HepG2 (cell line): ENCODE measurements at regions not wholly inside any gene's neighbourhood (a gene's known extent, or its start where the extent isn't known, plus 50 kb on each side); places are given as distances from the start of the nearest gene placed in this dataset.

Experiments
- ATAC-seq: fragments of 200-7000 bp; cut with Tn5 transposase; 3 replicates; pipeline ENCODE4 v1.9.1; 2020; ENCODE audit warnings: mild to moderate bottlenecking, moderate library complexity
- BruUV-seq: library from RNA; stranded (reverse); fragments of 400-500 nt; replicated peaks from 2 replicates; lab custom pipeline; 2021; lab: Mats Ljungman, UMichigan
- CTCF ChIA-PET: fragments of 300-600 bp; formaldehyde crosslinking; extraction: SDS; loops from one replicate; lab custom pipeline; 2021; ENCODE audit warnings: low total read pairs, inconsistent platforms, low intra/inter-chr PET ratio; lab: Yijun Ruan, JAX
- POLR2A ChIA-PET: fragments of 350-600 bp; sonication (Branson Sonifier 250); formaldehyde crosslinking; loops from one replicate; lab custom pipeline; 2020; ENCODE audit warnings: antibody characterized with exemption, inconsistent platforms; lab: Yijun Ruan, JAX
- DNase-seq: peaks from one replicate; pipeline ENCODE4 v3.0.0-alpha.2; 2015; ENCODE audit warnings: low spot score
- FAIRE-seq: peaks from 3 replicates; lab custom pipeline; 2011; peaks lifted over from hg19 to GRCh38; lab: Jason Lieb, UNC
- H2AFZ ChIP-seq: one replicate; pipeline ENCODE4 v1.6.1; 2011; ENCODE audit warnings: low read length, inconsistent platforms
- H3K27ac ChIP-seq: fragments of 300-600 bp; 3 replicates; pipeline ENCODE4 v1.8.0; 2011; ENCODE audit warnings: mixed run types, mild to moderate bottlenecking, mixed read lengths, low read length, inconsistent platforms; ENCODE audit not compliant: insufficient read depth; ENCODE audit errors: extremely low read length
- H3K27me3 ChIP-seq, 2 experiments: fragments of 200-600 bp in 1 of 2; 2 replicates in 1 of 2; 3 replicates in 1 of 2; pipeline versions ENCODE4 v1.6.0 to v1.8.0; 2011; ENCODE audit warnings: low read length in 2 of 2, mild to moderate bottlenecking in 2 of 2, moderate library complexity in 2 of 2, inconsistent platforms in 1 of 2; ENCODE audit not compliant: insufficient read depth in 2 of 2, control insufficient read depth in 1 of 2
- H3K36me3 ChIP-seq, 2 experiments: fragments of 200-600 bp in 1 of 2; replicated peaks in 1 of 2; 2 replicates in 1 of 2; 3 replicates in 1 of 2; pipeline versions ENCODE4 v1.5.1 to v1.8.0; 2011; ENCODE audit warnings: low read length in 2 of 2, inconsistent platforms in 1 of 2; ENCODE audit not compliant: insufficient read depth in 2 of 2, control insufficient read depth in 1 of 2
- H3K4me1 ChIP-seq: 2 replicates; pipeline ENCODE4 v1.5.1; 2012; ENCODE audit warnings: low read length, inconsistent platforms; ENCODE audit not compliant: insufficient read depth
- H3K4me2 ChIP-seq: 2 replicates; pipeline ENCODE4 v1.6.0; 2011; ENCODE audit warnings: low read depth, low read length, inconsistent platforms
- H3K4me3 ChIP-seq, 3 experiments: fragments of 200-600 bp in 1 of 3; sonication (generic), shearing (Covaris generic) in 1 of 3; replicated peaks in 1 of 3; 2 replicates each; pipeline ENCODE4 v1.5.1; 2011 to 2016; ENCODE audit warnings: low read length in 3 of 3, inconsistent platforms in 2 of 3, low read depth in 2 of 3, mild to moderate bottlenecking in 2 of 3, control low read depth in 1 of 3, mixed read lengths in 1 of 3; ENCODE audit not compliant: insufficient read depth in 1 of 3
- H3K79me2 ChIP-seq: one replicate; pipeline ENCODE4 v1.6.1; 2011; ENCODE audit warnings: low read length, inconsistent platforms; ENCODE audit not compliant: insufficient read depth
- H3K9ac ChIP-seq: 2 replicates; pipeline ENCODE4 v1.6.0; 2011; ENCODE audit warnings: mild to moderate bottlenecking, low read depth, low read length, inconsistent platforms; ENCODE audit not compliant: insufficient read depth
- H3K9me3 ChIP-seq: 2 replicates; pipeline ENCODE4 v1.5.1; 2012; ENCODE audit warnings: mild to moderate bottlenecking, low read length
- H4K20me1 ChIP-seq: 2 replicates; pipeline ENCODE4 v1.6.0; 2011; ENCODE audit warnings: inconsistent platforms, mild to moderate bottlenecking, low read length, moderate library complexity; ENCODE audit not compliant: insufficient read depth
- DZIP1 ChIP-seq: sonication (generic); formaldehyde crosslinking; IDR thresholded peaks from 2 replicates; pipeline ENCODE4 v1.5.0; 2020; ENCODE audit warnings: mild to moderate bottlenecking, missing genetic modification reagents
- FIP1L1 ChIP-seq: fragments of 200-400 bp; formaldehyde crosslinking; IDR thresholded peaks from 2 replicates; pipeline ENCODE4 v1.6.1; 2018; ENCODE audit warnings: low read depth, mild to moderate bottlenecking, low read length, moderate library complexity, borderline replicate concordance; ENCODE audit not compliant: insufficient read depth
- NONO ChIP-seq, 2 experiments: fragments of 450-650 bp in 1 of 2; sonication (generic) in 1 of 2; formaldehyde crosslinking in 1 of 2; IDR thresholded peaks in 1 of 2; conservative IDR thresholded peaks in 1 of 2; 2 replicates each; pipeline versions ENCODE4 v1.6.1 to v1.8.0; 2017 to 2022; ENCODE audit warnings: mild to moderate bottlenecking in 1 of 2, missing genetic modification reagents in 1 of 2, moderate library complexity in 1 of 2
- SIN3B ChIP-seq: fragments of 150-350 bp; IDR thresholded peaks from 2 replicates; pipeline ENCODE4 v1.6.1; 2014; ENCODE audit warnings: low read length
- SNAI1 ChIP-seq: sonication (generic); formaldehyde crosslinking; IDR thresholded peaks from 2 replicates; pipeline ENCODE4 v1.5.0; 2020; ENCODE audit warnings: mild to moderate bottlenecking, missing genetic modification reagents, borderline replicate concordance
- THAP9 ChIP-seq: sonication (generic); formaldehyde crosslinking; IDR thresholded peaks from 2 replicates; pipeline ENCODE4; 2020; ENCODE audit warnings: missing genetic modification reagents, mild to moderate bottlenecking, borderline replicate concordance
- TRIM24 ChIP-seq: sonication (generic); formaldehyde crosslinking; IDR thresholded peaks from 2 replicates; pipeline ENCODE4 v1.8.0; 2022; ENCODE audit warnings: mild to moderate bottlenecking, missing genetic modification reagents
- USF2 ChIP-seq, 2 experiments: sonication (generic) in 1 of 2; formaldehyde crosslinking in 1 of 2; IDR thresholded peaks; 2 replicates each; pipeline versions ENCODE4 v1.5.1 to v1.6.1; 2011 to 2020; ENCODE audit warnings: borderline replicate concordance in 1 of 2, low read depth in 1 of 2, low read length in 1 of 2, mild to moderate bottlenecking in 1 of 2, missing genetic modification reagents in 1 of 2, moderate library complexity in 1 of 2
- YEATS2 ChIP-seq: sonication (generic); formaldehyde crosslinking; IDR thresholded peaks from 2 replicates; pipeline ENCODE4 v1.4.0; 2020; ENCODE audit warnings: missing genetic modification reagents, borderline replicate concordance
- ZFP1 ChIP-seq: IDR thresholded peaks from 2 replicates; pipeline ENCODE4 v1.6.1; 2016
- ZNF251 ChIP-seq: sonication (generic); formaldehyde crosslinking; IDR thresholded peaks from 2 replicates; pipeline ENCODE4 v1.9.0; 2021; ENCODE audit warnings: mild to moderate bottlenecking, missing genetic modification reagents
- ZNF496 ChIP-seq: sonication (generic); formaldehyde crosslinking; IDR thresholded peaks from 2 replicates; pipeline ENCODE4 v1.8.1; 2023; ENCODE audit warnings: mild to moderate bottlenecking, moderate library complexity, missing genetic modification reagents; ENCODE audit not compliant: insufficient replicate concordance
- ZNF644 ChIP-seq: IDR thresholded peaks from 2 replicates; pipeline ENCODE4 v1.6.1; 2016; ENCODE audit warnings: low read depth
- ZNF660 ChIP-seq: sonication (generic); formaldehyde crosslinking; IDR thresholded peaks from 2 replicates; pipeline ENCODE4 v1.5.1; 2020; ENCODE audit warnings: mild to moderate bottlenecking, low read depth, missing genetic modification reagents, borderline replicate concordance
- WGBS: methylation state at CpG from one replicate; pipeline ENCODE4 v1.1.6; 2017; ENCODE audit warnings: low lambda C conversion rate; 5-methylcytosine and 5-hydroxymethylcytosine counted together
- in situ Hi-C: cut with HindIII; loops from 2 replicates; pipeline ENCODE4 v1.10.0; 2017; ENCODE audit warnings: low pct_unique_long_range_greater_than_20kb; ENCODE audit not compliant: extremely low pct_ligation_motif_present
- intact Hi-C: fragments of 100-400 bp; cut with micrococcal nuclease; formaldehyde crosslinking; loops from one replicate; pipeline ENCODE4 v1.10.0; 2022; ENCODE audit not compliant: unreplicated experiment

DNA sequence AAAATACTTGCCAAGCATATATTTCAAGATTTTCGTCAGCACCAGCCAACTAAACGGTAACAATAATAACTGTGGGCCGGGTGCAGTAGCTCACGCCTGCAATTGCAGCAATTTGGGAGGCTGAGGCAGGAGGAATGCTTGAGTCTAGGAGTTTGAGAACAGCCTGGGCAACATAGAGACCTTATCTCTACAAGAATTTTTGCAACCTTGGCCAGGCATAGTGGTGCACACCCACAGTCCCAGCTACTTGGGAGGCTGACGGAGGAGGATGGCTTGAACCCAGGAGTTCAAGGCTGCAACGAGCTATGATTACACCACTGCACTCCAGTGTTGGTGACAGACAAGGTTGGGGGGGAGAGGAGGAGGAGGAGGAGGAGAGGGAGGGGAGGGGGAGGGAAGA, 145.0 kb upstream of the TIAM1 start:
- Histone ChIP-seq H3K9ac (no peak overlapping the region), H3K36me3 (no peaks in the 10 kb centered on the region), H3K4me3 (no peak overlapping the region), H3K9me3 (peaks cover 21% of the 10 kb centered on the region), H3K4me2 (no peak overlapping the region), H3K27ac (no peak overlapping the region), H2AFZ (no peak overlapping the region), H3K4me1 (no peaks in the 10 kb centered on the region), H4K20me1 (no peaks in the 10 kb centered on the region), H3K79me2 (no peaks in the 10 kb centered on the region), H3K27me3 (no peaks in the 10 kb centered on the region)
- CTCF ChIA-PET, result no interaction called here
- in situ Hi-C loops (no loop called here), intact Hi-C loops (no loop called here)
- no peak for FAIRE-seq
- WGBS, result 63% methylated on average over 6 of the region's 6 CpGs
- POLR2A ChIA-PET, result no interaction called here
- no peak for DNase-seq
- no peak for ATAC-seq
- BruUV-seq, result no TSS peak
- TF ChIP-seq THAP9 (CRISPR knock-in tag) (no peak), ZNF251 (no peak), SNAI1 (CRISPR knock-in tag) (no peak), FIP1L1 (no peak), SIN3B (no peak), ZFP1 (CRISPR knock-in tag) (no peak), ZNF644 (CRISPR knock-in tag) (no peak), USF2 (IDR thresholded peaks at IDR 0.05; ENCODE audit: low read depth, low read length) (no peak), USF2 (CRISPR knock-in tag; IDR thresholded peaks at IDR 0.05; ENCODE audit: borderline replicate concordance) (no peak), NONO (IDR thresholded peaks at IDR 0.05) (no peak), NONO (CRISPR knock-in tag; conservative IDR thresholded peaks at IDR 0.05) (no peak), DZIP1 (CRISPR knock-in tag) (no peak), ZNF660 (no peak), YEATS2 (CRISPR knock-in tag) (no peak), ZNF496 (CRISPR knock-in tag) (no peak), TRIM24 (no peak)
